Activated effector memory CD4-positive, alpha-beta T cell treated with Interleukin-2 at 50 U/mL for 16 hours (primary cell): ENCODE measurements at regions not wholly inside any gene's neighbourhood (a gene's known extent, or its start where the extent isn't known, plus 50 kb on each side); places are given as distances from the start of the nearest gene placed in this dataset.
"Not testable (repeated sequence)": the region's sequence is repeated elsewhere in the genome, so short reads cannot be mapped to it uniquely, and the experiment has no call there.

Experiments
- DNase-seq: peaks from one replicate; pipeline ENCODE4 v3.0.0-alpha.2; 2020

- DNase-seq, result no peak
These were observed 116.8 kb upstream of the BEND6 start for GRCh38 chr6:56838016-56838555.

- no peak for DNase-seq
These were observed 117.5 kb upstream of the BEND6 start for GRCh38 chr6:56837322-56837894.

GRCh38 chr6:56835612-56836011, 119.3 kb upstream of the BEND6 start:
- DNase-seq, result no peak

- no peak for DNase-seq
These were observed 121.0 kb upstream of the BEND6 start for GRCh38 chr6:56833873-56834272.

- DNase-seq, result no peak
These were observed 121.6 kb upstream of the BEND6 start for GRCh38 chr6:56833127-56833791.

- DNase-seq, result no peak
These were observed 122.7 kb upstream of the BEND6 start for GRCh38 chr6:56832225-56832624.

GRCh38 chr6:56831334-56831733, 123.6 kb upstream of the BEND6 start:
- no peak for DNase-seq

GRCh38 chr6:56827908-56828649, 126.8 kb upstream of the BEND6 start:
- no peak for DNase-seq

- not testable (repeated sequence) for DNase-seq
These were observed 130.5 kb upstream of the BEND6 start for GRCh38 chr6:56824431-56824830.

GRCh38 chr6:56821005-56821432, 133.9 kb upstream of the BEND6 start:
- DNase-seq, result no peak

- no peak for DNase-seq
These were observed 134.8 kb upstream of the BEND6 start for GRCh38 chr6:56820060-56820459.

- DNase-seq, result no peak
These were observed 135.3 kb upstream of the BEND6 start for GRCh38 chr6:56819604-56820003.

- DNase-seq, result no peak
These were observed 138.5 kb upstream of the BEND6 start for GRCh38 chr6:56816370-56816769.

- DNase-seq, result no peak
These were observed 139.5 kb upstream of the BEND6 start for GRCh38 chr6:56815436-56815835.

- no peak for DNase-seq
These were observed 140.1 kb upstream of the BEND6 start for GRCh38 chr6:56814802-56815201.

GRCh38 chr6:56814308-56814707, 140.6 kb upstream of the BEND6 start:
- no peak for DNase-seq

GRCh38 chr6:56812851-56813250, 142.1 kb upstream of the BEND6 start:
- DNase-seq, result not testable (repeated sequence)

- no peak for DNase-seq
These were observed 146.0 kb upstream of the BEND6 start for GRCh38 chr6:56808871-56809359.

- no peak for DNase-seq
These were observed 146.9 kb upstream of the BEND6 start for GRCh38 chr6:56807989-56808337.

GRCh38 chr6:56807326-56807988, 147.4 kb upstream of the BEND6 start:
- no peak for DNase-seq

- DNase-seq, result no peak
These were observed 148.5 kb upstream of the BEND6 start for GRCh38 chr6:56806368-56806767.

- DNase-seq, result no peak
These were observed 149.9 kb upstream of the BEND6 start for GRCh38 chr6:56804996-56805395.

GRCh38 chr6:56803594-56803993, 151.3 kb upstream of the BEND6 start:
- no peak for DNase-seq
